Motor neuron (in vitro differentiated cells): ENCODE measurements at regions not wholly inside any gene's neighbourhood (a gene's known extent, or its start where the extent isn't known, plus 50 kb on each side); places are given as distances from the start of the nearest gene placed in this dataset.
A peak's percentile ranks its signal among the peaks of the same experiment; 100 is the strongest.

ENCODE experiments used
- ATAC-seq, 8 experiments: fragments of 200-7000 bp; cut with Tn5 transposase; replicated peaks in 6 of 8; 2 replicates each; pipeline ENCODE4 v1.8.0; 2021; ENCODE audit warnings: mild to moderate bottlenecking in 8 of 8, moderate library complexity in 8 of 8
- H3K27ac ChIP-seq, 2 donors: fragments of 250-450 bp; sonication (Bioruptor Pico); 2 replicates each; pipeline ENCODE4 v1.9.0; 2021; ENCODE audit warnings: antibody characterized with exemption in 2 of 2, mild to moderate bottlenecking in 2 of 2, moderate library complexity in 1 of 2
- H3K4me1 ChIP-seq, 2 donors: fragments of 250-450 bp; sonication (Bioruptor Pico); replicated peaks in 1 of 2; 2 replicates each; pipeline ENCODE4 v1.6.1; 2021; ENCODE audit warnings: antibody characterized with exemption in 2 of 2, mild to moderate bottlenecking in 2 of 2, moderate library complexity in 1 of 2
- H3K4me3 ChIP-seq, 5 donors: fragments of 250-450 bp; sonication (Bioruptor Pico); 2 replicates each; pipeline ENCODE4 v1.9.0; 2021; ENCODE audit warnings: antibody characterized with exemption in 5 of 5, mild to moderate bottlenecking in 5 of 5, moderate library complexity in 4 of 5
- WGBS, 10 experiments: fragments of 450-650 bp; shearing (Covaris generic); methylation state at CpG; one replicate each; pipeline ENCODE4 v1.0.0; 2022; 5-methylcytosine and 5-hydroxymethylcytosine counted together
- in situ Hi-C, 9 experiments: fragments of 400-800 bp; cut with MboI; loops; one replicate each; pipeline ENCODE4 v1.15.0; 2021; ENCODE audit warnings: low sequenced_read_pairs in 9 of 9, low pct_unique_long_range_greater_than_20kb in 2 of 9; ENCODE audit not compliant: unreplicated experiment in 9 of 9

DNA sequence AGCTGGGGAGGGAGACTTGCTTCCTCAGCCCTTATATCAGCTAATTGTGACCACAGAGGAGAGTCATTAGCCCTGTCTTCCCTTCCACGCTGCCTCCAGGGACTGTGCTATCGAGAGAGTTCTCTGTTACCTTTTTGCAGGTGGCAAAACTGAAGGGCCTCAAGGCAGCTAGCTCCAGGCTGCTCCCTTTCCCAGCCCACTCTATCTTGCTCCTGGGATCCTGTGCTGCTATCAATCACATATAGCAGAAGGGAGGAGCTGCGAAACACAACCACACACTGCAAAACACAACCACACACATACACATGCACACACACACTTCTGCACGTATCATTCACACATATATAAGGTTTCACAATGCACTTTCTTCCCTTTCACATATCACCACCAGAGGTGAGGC is 205.3 kb upstream of the MTNR1B start:
- 0 to 90% (median 63%) methylated on average over 2 to 4 of the region's 4 CpGs; no CpG with 5 or more reads in 4 of the 10 experiments for WGBS, 10 experiments
- peaks cover 18 to 39% of the 10 kb centered on the region in 2 donors for H3K4me1 ChIP-seq
- H3K27ac ChIP-seq, result no peak overlapping the region
- H3K4me3 ChIP-seq, result no peak overlapping the region
- in situ Hi-C loops, result no loop called here
- ATAC-seq, result peak in 1 of 8 experiments; percentile 42

DNA sequence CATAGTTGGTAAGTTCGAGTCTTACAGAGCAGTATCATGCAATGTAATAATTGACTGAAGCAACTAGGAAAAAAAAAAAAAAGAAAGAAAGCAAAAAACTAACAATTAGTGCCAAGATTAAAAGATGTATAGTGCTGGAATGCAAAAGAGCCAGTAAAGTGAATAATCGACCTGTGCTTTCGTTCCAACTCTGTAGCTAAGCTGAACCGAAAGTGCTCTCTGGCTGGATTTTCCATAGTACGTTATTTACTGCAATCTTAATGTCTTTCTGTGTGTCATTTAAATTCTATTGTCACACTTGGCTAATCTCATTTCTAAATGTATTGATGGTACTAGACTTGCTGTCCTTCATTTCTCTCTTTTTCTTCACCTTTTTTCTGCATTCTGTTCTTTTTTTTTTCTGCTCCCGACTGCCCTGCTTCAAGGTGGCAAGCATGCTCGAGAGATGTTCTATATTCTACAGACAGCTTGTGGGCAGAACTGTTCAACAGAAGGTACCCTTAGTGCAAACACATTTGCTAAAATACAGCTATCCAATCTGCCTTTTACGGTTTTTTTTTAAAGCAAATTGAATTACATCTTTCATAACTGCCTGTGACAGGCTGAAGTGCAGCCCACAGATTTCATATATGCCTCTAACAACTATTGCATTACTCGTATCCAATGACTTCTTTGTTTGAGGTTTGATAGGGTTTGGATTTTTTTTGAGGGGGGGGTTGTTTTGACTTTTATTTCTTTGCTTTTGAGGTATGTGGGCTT is 204.2 kb upstream of the MTNR1B start:
- WGBS, 10 experiments, result 16 to 95% (median 84%) methylated on average over 1 to 9 of the region's 9 CpGs
- Histone ChIP-seq H3K4me1 (peaks cover 7 to 36% of the 10 kb centered on the region in 2 donors), H3K27ac (no peak overlapping the region), H3K4me3 (no peak overlapping the region)
- in situ Hi-C loops, result no loop called here
- peak in 2 of 8 experiments; percentile 14 to 33 for ATAC-seq

DNA sequence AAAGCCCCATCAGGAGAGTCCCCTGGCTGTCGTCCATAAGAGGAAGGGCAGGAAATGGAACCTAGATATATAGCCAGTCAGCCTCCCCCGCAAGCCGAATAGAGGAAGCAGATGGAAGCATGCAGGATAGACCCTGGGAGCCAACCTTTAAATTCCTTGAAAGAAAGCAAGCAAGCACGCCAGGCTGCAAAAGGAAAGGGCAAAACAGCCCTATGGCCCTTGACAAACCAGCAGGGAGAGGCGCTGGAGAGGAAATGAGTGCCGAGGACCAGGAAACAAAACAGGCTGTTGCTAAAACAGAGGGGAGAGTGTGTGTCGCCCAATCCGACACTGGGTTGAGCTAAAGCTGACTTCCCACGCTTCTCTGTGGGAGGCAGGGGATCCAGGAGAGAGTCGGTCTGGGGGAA is 203.5 kb upstream of the MTNR1B start:
- 0 to 83% (median 41%) methylated on average over 3 to 10 of the region's 10 CpGs; no CpG with 5 or more reads in 2 of the 10 experiments for WGBS, 10 experiments
- no peak overlapping the region for H3K27ac ChIP-seq
- ATAC-seq, result peak in 5 of 8 experiments; percentile 17 to 56 (median 26)
- no peak overlapping the region for H3K4me3 ChIP-seq
- peaks cover 7 to 40% of the 10 kb centered on the region in 2 donors for H3K4me1 ChIP-seq
- in situ Hi-C loops, result no loop called here

DNA sequence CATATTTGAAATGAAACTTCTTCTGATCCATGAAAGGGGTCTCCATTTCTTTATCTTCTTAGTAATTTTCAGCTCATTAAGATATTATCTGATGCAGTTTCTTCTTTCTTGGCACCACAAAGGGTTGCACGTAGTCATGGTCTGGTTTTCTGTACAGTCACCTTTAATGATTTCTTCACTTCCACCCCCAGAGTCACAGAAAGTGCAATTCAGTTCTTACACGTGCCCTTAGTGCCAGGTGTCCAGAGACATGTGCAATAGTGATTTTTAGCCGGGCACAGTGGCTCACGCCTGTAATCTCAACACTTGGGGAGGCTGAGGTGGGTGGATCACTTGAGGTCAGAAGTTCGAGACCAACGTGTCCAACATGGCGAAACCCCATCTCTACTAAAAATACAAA is 202.8 kb upstream of the MTNR1B start:
- H3K4me3 ChIP-seq, result no peak overlapping the region
- in situ Hi-C loops, result no loop called here
- 40 to 100% (median 85%) methylated on average over 1 to 6 of the region's 7 CpGs for WGBS, 10 experiments
- H3K27ac ChIP-seq, result no peak overlapping the region
- no peak for ATAC-seq
- peaks cover 7 to 47% of the 10 kb centered on the region in 2 donors for H3K4me1 ChIP-seq

DNA sequence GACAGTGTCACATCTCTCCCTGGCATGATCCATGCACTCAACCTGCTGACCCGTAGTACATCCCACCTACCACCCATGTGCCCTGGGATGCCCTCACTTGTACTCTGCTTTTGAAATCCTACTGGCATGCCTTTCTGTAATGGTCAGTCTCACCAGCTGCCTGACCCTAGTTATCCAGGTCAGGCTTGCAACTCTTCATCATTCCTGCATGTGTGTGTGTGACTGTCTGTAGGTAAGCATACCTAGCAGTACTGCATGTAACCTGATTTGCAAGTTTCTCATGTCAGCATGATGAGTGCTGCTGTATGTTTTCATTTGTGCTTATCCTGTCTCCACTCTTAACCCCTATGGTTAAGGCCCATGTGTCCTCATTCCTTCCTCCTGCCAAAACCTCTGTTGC is 202.0 kb upstream of the MTNR1B start:
- H3K4me1 ChIP-seq, result peaks cover 7 to 47% of the 10 kb centered on the region in 2 donors
- no peak overlapping the region for H3K4me3 ChIP-seq
- in situ Hi-C loops, result no loop called here
- WGBS, 10 experiments, result 80 to 100% methylated on average over 1 of the region's 1 CpG; no CpG with 5 or more reads in 8 of the 10 experiments
- no peak overlapping the region for H3K27ac ChIP-seq
- ATAC-seq, result no peak

DNA sequence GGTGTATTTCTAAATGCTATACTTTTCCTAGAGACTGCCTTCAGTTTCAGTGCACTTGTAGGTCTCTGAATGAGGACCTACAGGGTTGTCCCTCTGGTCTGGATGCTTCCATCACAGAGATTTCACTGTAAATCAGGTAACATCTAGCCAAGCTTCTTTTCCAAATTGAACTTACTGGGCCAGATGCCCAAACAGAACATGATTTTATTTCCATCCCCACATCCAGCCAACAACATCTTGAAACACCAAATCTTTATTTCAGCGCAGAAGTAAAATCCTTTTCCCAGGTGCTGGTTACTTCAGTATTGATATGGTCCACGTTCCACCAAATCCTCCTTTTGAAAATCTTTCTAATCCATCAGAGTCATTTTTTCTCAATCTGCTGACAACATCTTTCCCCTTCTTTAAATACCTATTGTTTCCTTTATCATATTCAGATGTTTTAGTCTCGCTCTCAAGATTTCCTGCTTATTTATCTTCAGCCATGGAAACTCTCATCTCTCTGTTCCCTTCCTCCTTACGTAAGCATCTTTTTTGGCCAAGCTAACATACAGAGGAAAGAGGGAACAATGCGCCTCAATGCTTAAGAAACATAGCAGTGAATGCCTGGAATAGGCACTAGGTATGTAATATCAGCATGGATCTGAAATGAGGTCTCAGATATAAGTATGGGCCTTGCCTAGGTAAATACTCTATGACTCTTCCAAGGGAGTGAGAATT is 201.2 kb upstream of the MTNR1B start:
- in situ Hi-C loops, result no loop called here
- H3K4me3 ChIP-seq, result no peak overlapping the region
- no peak for ATAC-seq
- 36 to 100% (median 92%) methylated on average over 1 to 5 of the region's 5 CpGs for WGBS, 10 experiments
- peaks cover 7 to 47% of the 10 kb centered on the region in 2 donors for H3K4me1 ChIP-seq
- no peak overlapping the region for H3K27ac ChIP-seq

DNA sequence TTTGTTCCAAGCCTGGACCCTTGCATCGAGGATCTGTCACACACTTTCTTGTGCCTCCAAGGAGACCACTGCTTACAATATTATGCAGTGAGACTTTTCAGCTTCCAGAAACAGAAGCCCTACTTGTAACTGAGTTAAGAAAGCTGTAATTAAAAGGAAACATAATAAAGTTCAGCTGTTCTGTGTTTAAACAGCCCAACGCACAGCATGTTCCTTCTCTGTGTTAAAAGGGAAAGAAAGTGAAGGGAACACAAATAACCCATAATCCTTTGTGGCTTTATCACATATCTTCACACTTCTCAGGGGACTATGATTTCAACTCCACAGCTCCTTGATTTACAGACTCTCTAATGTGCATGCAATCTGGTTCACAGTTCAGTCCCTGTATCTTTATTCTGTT is 200.3 kb upstream of the MTNR1B start:
- 0 to 100% (median 67%) methylated on average over 1 to 2 of the region's 2 CpGs; no CpG with 5 or more reads in 1 of the 10 experiments for WGBS, 10 experiments
- peaks cover 7 to 40% of the 10 kb centered on the region in 2 donors for H3K4me1 ChIP-seq
- in situ Hi-C loops, result no loop called here
- no peak overlapping the region for H3K27ac ChIP-seq
- peak in 2 of 8 experiments; percentile 21 to 50 for ATAC-seq
- H3K4me3 ChIP-seq, result no peak overlapping the region

DNA sequence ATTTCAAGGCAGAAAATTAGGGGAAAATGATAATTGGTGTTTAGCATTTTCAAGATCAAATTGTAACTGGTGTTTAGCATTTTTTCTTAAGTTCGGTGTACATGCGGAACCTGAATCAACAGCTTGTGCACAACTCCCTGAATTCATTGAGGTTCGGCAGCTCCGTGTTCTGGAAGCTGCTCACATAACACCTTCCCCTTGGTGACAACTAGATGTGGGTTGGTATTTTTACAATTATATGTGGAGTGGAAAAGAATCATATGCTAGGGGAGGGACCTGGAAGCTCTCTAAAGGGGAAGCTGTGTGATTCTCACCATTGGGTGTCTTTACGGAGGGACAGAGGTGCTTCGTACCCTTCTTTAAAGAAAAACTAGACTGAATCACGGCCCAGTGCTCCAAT is 199.0 kb upstream of the MTNR1B start:
- Histone ChIP-seq H3K4me3 (no peak overlapping the region), H3K27ac (no peak overlapping the region), H3K4me1 (peaks cover 6 to 29% of the 10 kb centered on the region in 2 donors)
- ATAC-seq, result no peak
- in situ Hi-C loops, result no loop called here
- 54 to 100% (median 96%) methylated on average over 2 to 7 of the region's 7 CpGs; no CpG with 5 or more reads in 4 of the 10 experiments for WGBS, 10 experiments

DNA sequence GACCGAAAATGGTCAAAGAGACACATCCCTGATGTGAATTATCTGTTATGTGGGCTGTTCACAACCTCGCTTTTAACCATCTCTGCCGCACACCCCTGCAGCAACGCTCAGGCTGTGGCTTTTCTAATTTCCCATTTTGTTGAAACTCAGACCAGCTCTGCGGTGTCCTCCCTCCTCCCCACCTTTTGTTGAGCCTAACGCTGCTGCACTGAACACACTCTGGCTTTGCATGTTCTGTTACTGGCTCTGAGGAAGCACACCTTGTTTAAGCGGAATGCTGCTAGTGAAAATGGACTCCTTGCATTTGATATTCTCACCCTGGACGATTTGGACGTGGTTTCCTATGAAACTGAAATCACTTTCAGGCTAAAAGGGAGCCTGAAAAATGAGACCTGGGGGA is 198.5 kb upstream of the MTNR1B start:
- 18 to 100% (median 83%) methylated on average over 1 to 8 of the region's 9 CpGs for WGBS, 10 experiments
- Histone ChIP-seq H3K27ac (no peak overlapping the region), H3K4me3 (no peak overlapping the region), H3K4me1 (peaks cover under 1 to 24% of the 10 kb centered on the region in 2 donors)
- in situ Hi-C loops, result no loop called here
- no peak for ATAC-seq

DNA sequence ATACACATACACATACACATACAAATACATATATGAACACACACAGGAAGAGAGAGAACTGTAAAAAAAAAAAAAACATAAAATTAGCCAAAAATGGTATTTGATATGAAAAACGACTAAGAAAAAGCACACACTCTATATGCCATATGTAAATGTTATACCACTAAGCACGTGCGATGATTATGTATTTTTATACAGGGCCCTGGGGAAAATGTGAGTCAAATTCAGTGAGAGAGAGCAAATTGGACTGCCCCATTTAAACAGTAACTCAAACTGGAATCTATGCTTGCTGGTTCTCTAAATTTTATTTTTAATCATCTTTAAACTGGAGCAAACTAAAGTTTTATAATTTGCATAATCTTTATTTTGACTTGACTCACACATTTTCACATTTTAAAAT is 197.8 kb upstream of the MTNR1B start:
- no peak for ATAC-seq
- Histone ChIP-seq H3K27ac (no peak overlapping the region), H3K4me3 (no peak overlapping the region), H3K4me1 (peaks cover 0 to 21% of the 10 kb centered on the region in 2 donors)
- WGBS, 10 experiments, result 0 to 100% (median 83%) methylated on average over 1 to 3 of the region's 3 CpGs
- in situ Hi-C loops, result no loop called here

DNA sequence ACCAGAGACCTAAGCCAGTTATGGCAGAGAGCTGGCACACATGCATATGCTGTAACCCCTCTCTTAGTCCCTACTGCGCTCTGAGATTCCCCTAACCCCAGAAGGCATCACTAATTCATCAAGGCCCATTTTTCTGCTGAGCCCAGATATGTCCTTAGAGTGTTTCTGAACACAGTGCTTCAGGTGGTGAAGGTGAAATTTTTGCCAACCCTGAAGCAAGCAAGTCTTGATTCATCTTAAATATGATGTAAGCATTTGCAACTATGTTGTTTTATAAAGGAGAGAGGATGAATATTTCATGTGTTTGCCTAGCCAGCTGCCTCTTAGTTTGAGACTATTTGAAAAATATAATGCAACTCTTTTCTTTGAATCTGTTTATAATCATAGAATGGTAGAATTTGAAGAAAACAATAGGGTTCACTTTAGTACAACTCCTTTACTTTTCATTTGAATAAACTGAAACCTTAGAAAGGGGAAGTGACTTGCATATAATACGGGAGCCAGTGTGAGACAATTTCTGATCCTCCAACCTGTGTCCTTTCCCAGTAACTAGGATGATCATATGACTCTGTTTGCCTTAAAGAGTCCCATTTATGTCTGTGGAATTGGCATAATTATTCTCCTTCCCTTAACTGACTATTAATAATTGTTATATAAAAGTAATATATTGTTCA is 194.3 kb upstream of the MTNR1B start:
- peak in 3 of 8 experiments; percentile 37 to 54 (median 51) for ATAC-seq
- WGBS, 10 experiments, result 36 to 100% (median 100%) methylated on average over 1 to 2 of the region's 2 CpGs; no CpG with 5 or more reads in 1 of the 10 experiments
- Histone ChIP-seq H3K4me3 (no peak overlapping the region), H3K27ac (no peak overlapping the region), H3K4me1 (peaks cover 0 to 13% of the 10 kb centered on the region in 2 donors)
- in situ Hi-C loops, result no loop called here

DNA sequence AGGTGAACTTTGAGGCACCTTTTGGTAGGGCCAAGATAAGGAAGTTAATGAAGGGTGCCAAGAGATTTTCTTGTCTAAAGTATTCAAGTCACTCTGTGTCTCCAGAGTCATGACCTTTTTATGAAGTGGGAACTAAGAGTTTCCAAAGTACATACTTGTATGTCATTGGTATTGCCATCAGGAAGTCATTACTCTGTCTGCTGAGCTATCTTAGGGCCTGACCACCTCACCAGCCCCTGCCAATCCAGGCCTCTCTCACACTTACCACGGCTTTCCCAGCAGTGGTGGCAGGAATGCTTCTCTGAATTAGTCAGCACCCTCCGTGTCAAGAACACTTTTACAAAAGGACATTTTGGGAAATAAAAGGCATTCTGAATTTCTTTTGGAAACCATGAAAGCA is 192.8 kb upstream of the MTNR1B start:
- H3K4me3 ChIP-seq, result no peak overlapping the region
- WGBS, 10 experiments, result 0 to 86% (median 81%) methylated on average over 1 to 2 of the region's 2 CpGs; no CpG with 5 or more reads in 5 of the 10 experiments
- H3K27ac ChIP-seq, result no peak overlapping the region
- no peak for ATAC-seq
- peaks cover 0 to 2% of the 10 kb centered on the region in 2 donors for H3K4me1 ChIP-seq
- in situ Hi-C loops, result no loop called here

DNA sequence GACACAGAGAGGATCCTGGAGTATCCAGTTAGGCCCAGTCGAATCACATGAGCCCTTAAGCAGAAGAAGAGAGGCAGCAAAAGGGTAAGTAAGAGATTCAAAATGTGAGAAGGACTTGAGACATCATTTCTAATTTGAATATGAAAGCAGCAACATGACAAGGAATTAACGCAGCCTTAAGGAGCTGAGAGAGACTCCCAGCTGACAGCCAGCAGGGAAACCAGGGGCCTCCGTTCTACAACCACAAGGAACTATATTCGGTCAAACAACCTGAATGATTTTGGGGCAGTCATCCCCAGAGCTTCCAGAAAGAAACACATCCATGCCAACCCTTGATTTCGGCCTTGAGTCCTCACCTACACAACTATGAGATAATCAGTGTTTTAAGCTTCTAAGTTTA is 189.7 kb upstream of the MTNR1B start:
- ATAC-seq, result no peak
- 21 to 89% (median 71%) methylated on average over 2 to 5 of the region's 5 CpGs for WGBS, 10 experiments
- in situ Hi-C loops, result no loop called here

More for the DNA sequence above, 189.7 kb upstream of the MTNR1B start:
- H3K4me1 ChIP-seq, result peaks cover 0 to 2% of the 10 kb centered on the region in 2 donors
- no peak overlapping the region for H3K27ac ChIP-seq
- H3K4me3 ChIP-seq, result no peak overlapping the region
